SK-N-SH treated with all-trans-retinoic acid at 6 μM for 48 hours (cell line): ENCODE measurements at regions not wholly inside any gene's neighbourhood (a gene's known extent, or its start where the extent isn't known, plus 50 kb on each side); places are given as distances from the start of the nearest gene placed in this dataset.

Source experiments
- ATAC-seq: fragments of 200-7000 bp; cut with Tn5 transposase; 3 replicates; pipeline ENCODE4 v1.9.1; 2020; ENCODE audit warnings: mild to moderate bottlenecking, moderate library complexity
- BACH2 ChIP-seq: fragments of 250-450 bp; sonication (Bioruptor Pico); IDR thresholded peaks from 2 replicates; pipeline ENCODE4 v1.9.0; 2021; ENCODE audit warnings: mild to moderate bottlenecking, borderline replicate concordance
- CREB5 ChIP-seq: fragments of 250-450 bp; sonication (Bioruptor Pico); IDR thresholded peaks from 2 replicates; pipeline ENCODE4 v1.5.1; 2020; ENCODE audit warnings: low read depth, mild to moderate bottlenecking, moderate library complexity
- CSDC2 ChIP-seq: fragments of 250-450 bp; sonication (Bioruptor Pico); IDR thresholded peaks from 2 replicates; pipeline ENCODE4 v1.5.0; 2020; ENCODE audit warnings: mild to moderate bottlenecking, moderate library complexity
- CSRNP3 ChIP-seq: fragments of 250-450 bp; sonication (Bioruptor Pico); IDR thresholded peaks from 2 replicates; pipeline ENCODE4 v1.5.1; 2021; ENCODE audit warnings: mild to moderate bottlenecking, moderate library complexity
- ESRRG ChIP-seq: fragments of 250-450 bp; sonication (Bioruptor Pico); IDR thresholded peaks from 2 replicates; pipeline ENCODE4 v1.6.1; 2021; ENCODE audit warnings: mild to moderate bottlenecking
- GLIS3 ChIP-seq: fragments of 250-450 bp; sonication (Bioruptor Pico); IDR thresholded peaks from 2 replicates; pipeline ENCODE4 v1.5.0; 2020; ENCODE audit warnings: mild to moderate bottlenecking, moderate library complexity
- ISL1 ChIP-seq: fragments of 250-450 bp; sonication (Bioruptor Pico); IDR thresholded peaks from 2 replicates; pipeline ENCODE4 v2.1.2; 2022; ENCODE audit warnings: mild to moderate bottlenecking, moderate library complexity
- OSR1 ChIP-seq: fragments of 250-450 bp; sonication (Bioruptor Pico); IDR thresholded peaks from 2 replicates; pipeline ENCODE4 v1.8.0; 2022; ENCODE audit warnings: moderate library complexity, mild to moderate bottlenecking, inconsistent platforms
- PATZ1 ChIP-seq: fragments of 250-450 bp; sonication (Bioruptor Pico); IDR thresholded peaks from 2 replicates; pipeline ENCODE4 v1.8.0; 2020; ENCODE audit warnings: mild to moderate bottlenecking, moderate library complexity, borderline replicate concordance
- POU6F1 ChIP-seq: fragments of 250-450 bp; sonication (Bioruptor Pico); IDR thresholded peaks from 2 replicates; pipeline ENCODE4 v1.8.0; 2021; ENCODE audit warnings: low read depth, mild to moderate bottlenecking, moderate library complexity, borderline replicate concordance
- PPARA ChIP-seq: fragments of 250-450 bp; sonication (Bioruptor Pico); IDR thresholded peaks from 2 replicates; pipeline ENCODE4 v1.5.0; 2020; ENCODE audit warnings: mild to moderate bottlenecking, borderline replicate concordance
- RARB ChIP-seq: fragments of 250-450 bp; sonication (Bioruptor Pico); IDR thresholded peaks from 2 replicates; pipeline ENCODE4 v1.8.0; 2021; ENCODE audit warnings: mild to moderate bottlenecking, moderate library complexity
- SNAI2 ChIP-seq: fragments of 250-450 bp; sonication (Bioruptor Pico); IDR thresholded peaks from 2 replicates; pipeline ENCODE4 v1.5.0; 2020; ENCODE audit warnings: mild to moderate bottlenecking, moderate library complexity
- TCF4 ChIP-seq: fragments of 250-450 bp; sonication (Bioruptor Pico); IDR thresholded peaks from 2 replicates; pipeline ENCODE4 v1.8.0; 2021; ENCODE audit warnings: mild to moderate bottlenecking, moderate library complexity, borderline replicate concordance
- TOX ChIP-seq: fragments of 250-450 bp; sonication (Bioruptor Pico); IDR thresholded peaks from 2 replicates; pipeline ENCODE4 v1.8.0; 2021; ENCODE audit warnings: mild to moderate bottlenecking, moderate library complexity, borderline replicate concordance
- TSHZ2 ChIP-seq: fragments of 250-450 bp; sonication (Bioruptor Pico); IDR thresholded peaks from 2 replicates; pipeline ENCODE4 v1.5.0; 2020; ENCODE audit warnings: mild to moderate bottlenecking, moderate library complexity
- ZC3H10 ChIP-seq: fragments of 250-450 bp; sonication (Bioruptor Pico); IDR thresholded peaks from 2 replicates; pipeline ENCODE4 v1.5.1; 2021; ENCODE audit warnings: mild to moderate bottlenecking, moderate library complexity
- ZFP3 ChIP-seq: fragments of 250-450 bp; sonication (Bioruptor Pico); IDR thresholded peaks from 2 replicates; pipeline ENCODE4 v1.5.0; 2020; ENCODE audit warnings: mild to moderate bottlenecking, moderate library complexity
- ZFP30 ChIP-seq: fragments of 450-650 bp; formaldehyde crosslinking; IDR thresholded peaks from 2 replicates; pipeline ENCODE4 v1.5.0; 2022; ENCODE audit warnings: mild to moderate bottlenecking, moderate library complexity
- ZNF565 ChIP-seq: fragments of 450-650 bp; formaldehyde crosslinking; conservative IDR thresholded peaks from 2 replicates; pipeline ENCODE4 v1.5.0; 2020; ENCODE audit warnings: low read depth, mild to moderate bottlenecking, moderate library complexity
- ZNF70 ChIP-seq: fragments of 450-650 bp; formaldehyde crosslinking; IDR thresholded peaks from 2 replicates; pipeline ENCODE4 v1.5.0; 2020; ENCODE audit warnings: mild to moderate bottlenecking, moderate library complexity
- ZNF8 ChIP-seq: fragments of 450-650 bp; formaldehyde crosslinking; IDR thresholded peaks from 2 replicates; pipeline ENCODE4 v1.5.0; 2020; ENCODE audit warnings: mild to moderate bottlenecking, moderate library complexity

- TF ChIP-seq RARB (CRISPR knock-in tag): no peak
- no peak for TF ChIP-seq OSR1 (CRISPR knock-in tag)
- TF ChIP-seq SNAI2: no peak
- no peak for TF ChIP-seq GLIS3 (CRISPR knock-in tag)
- no peak for TF ChIP-seq TCF4 (CRISPR knock-in tag)
- TF ChIP-seq CSRNP3: no peak
- TF ChIP-seq ISL1 (CRISPR knock-in tag): no peak
- TF ChIP-seq BACH2 (CRISPR knock-in tag): no peak
- no peak for TF ChIP-seq POU6F1
- TF ChIP-seq TOX (CRISPR knock-in tag): no peak
- no peak for TF ChIP-seq ZFP3 (CRISPR knock-in tag)
- TF ChIP-seq PPARA: no peak
- TF ChIP-seq TSHZ2 (CRISPR knock-in tag): no peak
- no peak for TF ChIP-seq ZC3H10
- no peak for TF ChIP-seq CREB5 (CRISPR knock-in tag)
- TF ChIP-seq ZNF565 (CRISPR knock-in tag): no peak
- TF ChIP-seq ESRRG: no peak
- TF ChIP-seq PATZ1 (CRISPR knock-in tag): no peak
- no peak for TF ChIP-seq CSDC2 (CRISPR knock-in tag)
- no peak for ATAC-seq
These were observed 1687.5 kb downstream of the STIM2 start for GRCh38 chr4:28548136-28548535.

GRCh38 chr4:28548594-28548993 is 1688.0 kb downstream of the STIM2 start:
- TF ChIP-seq ZNF8 (CRISPR knock-in tag) (no peak), CSRNP3 (no peak), CSDC2 (CRISPR knock-in tag) (no peak), ZC3H10 (no peak), POU6F1 (no peak), ZFP30 (no peak), ZNF70 (CRISPR knock-in tag) (no peak), GLIS3 (CRISPR knock-in tag) (no peak), SNAI2 (no peak), TSHZ2 (CRISPR knock-in tag) (no peak), ZFP3 (CRISPR knock-in tag) (no peak), ESRRG (no peak)
- no peak for ATAC-seq
